Gastrocnemius medialis (tissue), 4 donors: ENCODE measurements at regions not wholly inside any gene's neighbourhood (a gene's known extent, or its start where the extent isn't known, plus 50 kb on each side); places are given as distances from the start of the nearest gene placed in this dataset.

Experiments
- POLR2A ChIP-seq, 2 donors: fragments of 450-650 bp; IDR thresholded peaks; one replicate each; pipeline ENCODE4 v1.6.1; 2017; ENCODE audit warnings: antibody characterized with exemption in 2 of 2, mild to moderate bottlenecking in 2 of 2, moderate library complexity in 2 of 2
- TF ChIP-seq, protein P1 (sequence below), 5 experiments: fragments of 450-650 bp in 3 of 5; fragments of 200-600 bp in 2 of 5; sonication (generic) in 2 of 5; IDR thresholded peaks in 4 of 5; conservative IDR thresholded peaks in 1 of 5; 1 replicate in 4 of 5; 2 replicates in 1 of 5; pipeline ENCODE4 v1.5.1; 2016 to 2019; ENCODE audit warnings: antibody characterized with exemption in 5 of 5, mild to moderate bottlenecking in 3 of 5, moderate library complexity in 3 of 5

DNA sequence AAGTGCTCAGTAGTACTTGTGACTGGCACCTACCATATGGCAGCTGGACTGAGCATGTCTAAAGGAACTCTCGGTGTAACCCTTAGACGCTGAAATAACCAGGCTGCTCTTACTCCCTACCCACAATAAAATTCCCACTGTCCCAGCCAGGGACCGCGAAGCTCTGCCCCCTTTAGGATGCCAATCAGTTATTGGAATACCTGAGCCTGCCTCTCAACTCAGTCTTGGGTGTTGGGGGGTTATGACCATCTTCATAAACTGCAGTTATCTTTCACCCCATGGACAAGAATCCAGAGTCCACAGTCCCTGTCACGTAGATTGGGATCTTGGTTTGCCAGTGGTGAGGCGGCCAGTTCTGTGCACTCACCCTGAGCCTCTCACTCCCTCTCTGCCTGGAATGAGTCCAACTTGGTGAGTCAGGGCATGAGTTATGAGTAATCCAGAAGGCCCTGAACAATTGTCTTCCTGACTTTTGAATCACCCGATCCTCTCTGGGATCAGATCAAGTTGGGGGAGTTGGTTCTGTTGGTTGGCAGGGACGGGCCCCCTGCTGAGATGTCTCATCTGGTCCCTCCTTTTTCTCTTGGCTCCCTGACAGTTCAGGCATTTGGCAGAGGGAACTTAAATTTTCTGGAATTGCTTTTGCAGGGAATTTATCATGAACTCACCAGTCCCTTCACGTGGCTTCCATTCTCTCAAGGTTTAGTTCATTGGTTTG, 120.1 kb upstream of the UBE2E1 start:
- TF ChIP-seq, protein P1, sequence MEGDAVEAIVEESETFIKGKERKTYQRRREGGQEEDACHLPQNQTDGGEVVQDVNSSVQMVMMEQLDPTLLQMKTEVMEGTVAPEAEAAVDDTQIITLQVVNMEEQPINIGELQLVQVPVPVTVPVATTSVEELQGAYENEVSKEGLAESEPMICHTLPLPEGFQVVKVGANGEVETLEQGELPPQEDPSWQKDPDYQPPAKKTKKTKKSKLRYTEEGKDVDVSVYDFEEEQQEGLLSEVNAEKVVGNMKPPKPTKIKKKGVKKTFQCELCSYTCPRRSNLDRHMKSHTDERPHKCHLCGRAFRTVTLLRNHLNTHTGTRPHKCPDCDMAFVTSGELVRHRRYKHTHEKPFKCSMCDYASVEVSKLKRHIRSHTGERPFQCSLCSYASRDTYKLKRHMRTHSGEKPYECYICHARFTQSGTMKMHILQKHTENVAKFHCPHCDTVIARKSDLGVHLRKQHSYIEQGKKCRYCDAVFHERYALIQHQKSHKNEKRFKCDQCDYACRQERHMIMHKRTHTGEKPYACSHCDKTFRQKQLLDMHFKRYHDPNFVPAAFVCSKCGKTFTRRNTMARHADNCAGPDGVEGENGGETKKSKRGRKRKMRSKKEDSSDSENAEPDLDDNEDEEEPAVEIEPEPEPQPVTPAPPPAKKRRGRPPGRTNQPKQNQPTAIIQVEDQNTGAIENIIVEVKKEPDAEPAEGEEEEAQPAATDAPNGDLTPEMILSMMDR (IDR thresholded peaks at IDR 0.05 in 4 of 5, conservative IDR thresholded peaks at IDR 0.05 in 1 of 5) = no peak
- TF ChIP-seq POLR2A (IDR thresholded peaks at IDR 0.05) = no peak
